GM23338 (cell line): ENCODE measurements at regions not wholly inside any gene's neighbourhood (a gene's known extent, or its start where the extent isn't known, plus 50 kb on each side); places are given as distances from the start of the nearest gene placed in this dataset.

Experiments used
- ATAC-seq: fragments of 200-7000 bp; cut with Tn5 transposase; 3 replicates; pipeline ENCODE4 v1.9.1; 2020
- DNase-seq: peaks from one replicate; pipeline ENCODE4 v3.0.0-alpha.2; 2015; ENCODE audit warnings: low spot score
- H2AFZ ChIP-seq: fragments of 200-600 bp; sonication (generic); 2 replicates; pipeline ENCODE4 v1.8.0; 2016; ENCODE audit warnings: antibody characterized with exemption, mild to moderate bottlenecking, moderate library complexity
- H3F3A ChIP-seq: fragments of 200-600 bp; sonication (generic); replicated peaks from 2 replicates; pipeline ENCODE4 v1.8.0; 2017; ENCODE audit warnings: antibody characterized with exemption, mixed run types, low read depth
- H3K27ac ChIP-seq: fragments of 200-600 bp; sonication (generic); 2 replicates; pipeline ENCODE4 v1.6.1; 2016; ENCODE audit warnings: low read depth
- H3K27me3 ChIP-seq: fragments of 200-600 bp; sonication (generic); 2 replicates; pipeline ENCODE4 v1.8.0; 2016; ENCODE audit warnings: mild to moderate bottlenecking, mixed run types, moderate library complexity; ENCODE audit not compliant: insufficient read depth
- H3K36me3 ChIP-seq: fragments of 200-600 bp; sonication (generic); 2 replicates; pipeline ENCODE4 v1.8.0; 2016; ENCODE audit warnings: mild to moderate bottlenecking; ENCODE audit not compliant: insufficient read depth
- H3K4me1 ChIP-seq: fragments of 200-600 bp; sonication (generic); 2 replicates; pipeline ENCODE4 v1.8.0; 2016; ENCODE audit warnings: mild to moderate bottlenecking, moderate library complexity; ENCODE audit not compliant: insufficient read depth
- H3K4me2 ChIP-seq: fragments of 200-600 bp; sonication (generic); 2 replicates; pipeline ENCODE4 v1.7.1; 2017; ENCODE audit warnings: mixed run types
- H3K4me3 ChIP-seq: fragments of 200-600 bp; sonication (generic); 2 replicates; pipeline ENCODE4 v1.6.1; 2016; ENCODE audit warnings: mixed run types
- H3K79me2 ChIP-seq: fragments of 200-600 bp; sonication (generic); replicated peaks from 2 replicates; pipeline ENCODE4 v1.8.0; 2017; ENCODE audit warnings: mild to moderate bottlenecking; ENCODE audit not compliant: insufficient read depth
- H3K9me2 ChIP-seq: fragments of 200-600 bp; sonication (generic); 2 replicates; pipeline ENCODE4 v1.8.0; 2017; ENCODE audit not compliant: insufficient read depth
- H4K20me1 ChIP-seq: fragments of 200-600 bp; sonication (generic); replicated peaks from 2 replicates; pipeline ENCODE4 v1.8.0; 2017; ENCODE audit warnings: mild to moderate bottlenecking; ENCODE audit not compliant: insufficient read depth
- H3K27ac Mint-ChIP-seq: 2 replicates; pipeline ENCODE4 v1.8.0; 2020; ENCODE audit warnings: inconsistent platforms, mild to moderate bottlenecking, moderate library complexity, mixed read lengths
- H3K27me3 Mint-ChIP-seq: 3 replicates; pipeline ENCODE4 v1.8.0; 2022; ENCODE audit warnings: low read depth, mild to moderate bottlenecking, moderate library complexity, mixed read lengths, inconsistent platforms; ENCODE audit not compliant: insufficient read depth, poor library complexity
- H3K36me3 Mint-ChIP-seq: 3 replicates; pipeline ENCODE4 v1.8.0; 2021; ENCODE audit warnings: low read depth, mild to moderate bottlenecking, inconsistent platforms, moderate library complexity, mixed read lengths
- H3K4me1 Mint-ChIP-seq: 3 replicates; pipeline ENCODE4 v1.8.0; 2020; ENCODE audit warnings: mild to moderate bottlenecking, inconsistent platforms, mixed read lengths
- H3K4me3 Mint-ChIP-seq: 3 replicates; pipeline ENCODE4 v1.8.0; 2021; ENCODE audit warnings: moderate library complexity, mild to moderate bottlenecking, inconsistent platforms, mixed read lengths
- H3K9me3 Mint-ChIP-seq: 3 replicates; pipeline ENCODE4 v1.8.0; 2020; ENCODE audit warnings: moderate library complexity, mild to moderate bottlenecking, inconsistent platforms, mixed read lengths
- CREB1 ChIP-seq: fragments of 250-450 bp; sonication (Bioruptor Pico); IDR thresholded peaks from 2 replicates; pipeline ENCODE4 v1.5.0; 2020; ENCODE audit warnings: low read depth, mild to moderate bottlenecking, moderate library complexity
- TF ChIP-seq, protein P1 (sequence below): fragments of 250-450 bp; sonication (Bioruptor Pico); IDR thresholded peaks from 2 replicates; pipeline ENCODE4 v1.5.0; 2020; ENCODE audit warnings: mild to moderate bottlenecking, moderate library complexity
- TF ChIP-seq, protein P2 (sequence below): IDR thresholded peaks from one replicate; pipeline ENCODE4 v1.6.1; 2018; ENCODE audit warnings: antibody characterized with exemption; ENCODE audit not compliant: unreplicated experiment

DNA sequence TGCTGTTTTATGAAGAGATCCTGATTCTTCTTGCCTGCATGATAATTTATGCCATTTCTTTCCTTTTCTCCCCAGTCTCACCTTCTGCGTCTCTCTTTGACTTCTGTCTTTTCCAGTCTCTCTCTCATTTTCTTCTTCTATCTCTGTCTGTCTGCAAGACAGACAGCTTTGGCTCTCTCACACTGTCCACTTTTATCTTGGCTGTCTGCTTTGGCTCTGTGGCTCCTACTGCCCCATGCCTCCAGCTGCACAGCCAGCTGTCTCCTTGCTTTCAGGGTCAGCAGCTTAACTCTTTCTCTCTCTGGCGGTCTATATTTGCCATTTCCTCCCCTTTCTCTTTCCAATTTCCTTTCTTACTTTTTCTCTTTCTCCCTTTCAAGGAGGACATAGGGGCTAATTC, 971.1 kb upstream of the COX7C start (continued):
- TF ChIP-seq, protein P1, sequence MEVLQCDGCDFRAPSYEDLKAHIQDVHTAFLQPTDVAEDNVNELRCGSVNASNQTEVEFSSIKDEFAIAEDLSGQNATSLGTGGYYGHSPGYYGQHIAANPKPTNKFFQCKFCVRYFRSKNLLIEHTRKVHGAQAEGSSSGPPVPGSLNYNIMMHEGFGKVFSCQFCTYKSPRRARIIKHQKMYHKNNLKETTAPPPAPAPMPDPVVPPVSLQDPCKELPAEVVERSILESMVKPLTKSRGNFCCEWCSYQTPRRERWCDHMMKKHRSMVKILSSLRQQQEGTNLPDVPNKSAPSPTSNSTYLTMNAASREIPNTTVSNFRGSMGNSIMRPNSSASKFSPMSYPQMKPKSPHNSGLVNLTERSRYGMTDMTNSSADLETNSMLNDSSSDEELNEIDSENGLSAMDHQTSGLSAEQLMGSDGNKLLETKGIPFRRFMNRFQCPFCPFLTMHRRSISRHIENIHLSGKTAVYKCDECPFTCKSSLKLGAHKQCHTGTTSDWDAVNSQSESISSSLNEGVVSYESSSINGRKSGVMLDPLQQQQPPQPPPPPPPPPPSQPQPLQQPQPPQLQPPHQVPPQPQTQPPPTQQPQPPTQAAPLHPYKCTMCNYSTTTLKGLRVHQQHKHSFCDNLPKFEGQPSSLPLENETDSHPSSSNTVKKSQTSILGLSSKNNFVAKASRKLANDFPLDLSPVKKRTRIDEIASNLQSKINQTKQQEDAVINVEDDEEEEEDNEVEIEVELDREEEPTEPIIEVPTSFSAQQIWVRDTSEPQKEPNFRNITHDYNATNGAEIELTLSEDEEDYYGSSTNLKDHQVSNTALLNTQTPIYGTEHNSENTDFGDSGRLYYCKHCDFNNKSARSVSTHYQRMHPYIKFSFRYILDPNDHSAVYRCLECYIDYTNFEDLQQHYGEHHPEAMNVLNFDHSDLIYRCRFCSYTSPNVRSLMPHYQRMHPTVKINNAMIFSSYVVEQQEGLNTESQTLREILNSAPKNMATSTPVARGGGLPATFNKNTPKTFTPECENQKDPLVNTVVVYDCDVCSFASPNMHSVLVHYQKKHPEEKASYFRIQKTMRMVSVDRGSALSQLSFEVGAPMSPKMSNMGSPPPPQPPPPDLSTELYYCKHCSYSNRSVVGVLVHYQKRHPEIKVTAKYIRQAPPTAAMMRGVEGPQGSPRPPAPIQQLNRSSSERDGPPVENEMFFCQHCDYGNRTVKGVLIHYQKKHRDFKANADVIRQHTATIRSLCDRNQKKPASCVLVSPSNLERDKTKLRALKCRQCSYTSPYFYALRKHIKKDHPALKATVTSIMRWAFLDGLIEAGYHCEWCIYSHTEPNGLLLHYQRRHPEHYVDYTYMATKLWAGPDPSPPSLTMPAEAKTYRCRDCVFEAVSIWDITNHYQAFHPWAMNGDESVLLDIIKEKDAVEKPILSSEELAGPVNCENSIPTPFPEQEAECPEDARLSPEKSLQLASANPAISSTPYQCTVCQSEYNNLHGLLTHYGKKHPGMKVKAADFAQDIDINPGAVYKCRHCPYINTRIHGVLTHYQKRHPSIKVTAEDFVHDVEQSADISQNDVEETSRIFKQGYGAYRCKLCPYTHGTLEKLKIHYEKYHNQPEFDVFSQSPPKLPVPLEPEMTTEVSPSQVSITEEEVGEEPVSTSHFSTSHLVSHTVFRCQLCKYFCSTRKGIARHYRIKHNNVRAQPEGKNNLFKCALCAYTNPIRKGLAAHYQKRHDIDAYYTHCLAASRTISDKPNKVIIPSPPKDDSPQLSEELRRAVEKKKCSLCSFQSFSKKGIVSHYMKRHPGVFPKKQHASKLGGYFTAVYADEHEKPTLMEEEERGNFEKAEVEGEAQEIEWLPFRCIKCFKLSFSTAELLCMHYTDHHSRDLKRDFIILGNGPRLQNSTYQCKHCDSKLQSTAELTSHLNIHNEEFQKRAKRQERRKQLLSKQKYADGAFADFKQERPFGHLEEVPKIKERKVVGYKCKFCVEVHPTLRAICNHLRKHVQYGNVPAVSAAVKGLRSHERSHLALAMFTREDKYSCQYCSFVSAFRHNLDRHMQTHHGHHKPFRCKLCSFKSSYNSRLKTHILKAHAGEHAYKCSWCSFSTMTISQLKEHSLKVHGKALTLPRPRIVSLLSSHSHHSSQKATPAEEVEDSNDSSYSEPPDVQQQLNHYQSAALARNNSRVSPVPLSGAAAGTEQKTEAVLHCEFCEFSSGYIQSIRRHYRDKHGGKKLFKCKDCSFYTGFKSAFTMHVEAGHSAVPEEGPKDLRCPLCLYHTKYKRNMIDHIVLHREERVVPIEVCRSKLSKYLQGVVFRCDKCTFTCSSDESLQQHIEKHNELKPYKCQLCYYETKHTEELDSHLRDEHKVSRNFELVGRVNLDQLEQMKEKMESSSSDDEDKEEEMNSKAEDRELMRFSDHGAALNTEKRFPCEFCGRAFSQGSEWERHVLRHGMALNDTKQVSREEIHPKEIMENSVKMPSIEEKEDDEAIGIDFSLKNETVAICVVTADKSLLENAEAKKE (CRISPR knock-in tag): no peak

DNA sequence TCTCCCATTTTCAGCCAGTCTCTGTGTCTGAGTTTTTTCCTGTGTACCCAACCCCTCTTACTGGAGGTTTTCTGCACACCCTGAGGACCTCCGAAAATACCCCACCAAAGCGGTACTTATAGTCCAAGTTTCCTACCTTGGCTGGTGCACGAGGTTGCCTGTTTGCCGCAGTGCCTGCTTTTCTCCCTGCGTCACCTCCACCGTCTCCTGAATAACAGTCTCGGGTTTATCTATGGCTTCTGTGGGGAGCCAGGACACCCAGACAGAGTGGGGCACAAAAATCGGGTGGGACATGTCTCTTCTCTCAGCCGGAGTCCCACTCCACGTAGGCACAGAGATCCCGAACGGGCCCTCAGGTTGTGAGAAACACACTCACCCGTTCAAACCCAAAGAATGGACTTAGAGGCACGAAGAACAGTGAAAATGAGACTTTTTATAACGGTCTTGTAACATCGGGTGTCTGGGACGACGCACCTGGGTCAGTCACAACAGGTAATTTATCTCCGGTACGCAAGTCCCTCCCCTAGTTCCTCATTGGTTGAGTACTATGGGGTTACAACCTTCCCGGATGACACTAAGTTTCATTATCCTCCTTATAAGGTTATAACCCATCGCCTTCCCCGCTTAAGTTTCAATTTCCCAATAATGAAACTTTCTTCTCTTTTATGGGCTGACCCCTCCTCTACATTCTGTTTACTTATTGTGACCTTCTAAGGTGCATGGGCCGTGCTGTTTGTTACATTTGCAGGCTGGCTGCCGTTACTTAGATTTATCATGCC, 970.2 kb upstream of the COX7C start:
- Histone ChIP-seq H3K4me2 (peak overlapping the region; percentile 43; the same call in 1 of the 2 replicates), H3F3A (no peaks in the 10 kb centered on the region), H4K20me1 (no peaks in the 10 kb centered on the region), H3K4me3 (no peak overlapping the region), H3K9me2 (peaks cover 7% of the 10 kb centered on the region; the same call in 1 of the 2 replicates), H3K27ac (no peak overlapping the region), H3K4me1 (peaks cover 6% of the 10 kb centered on the region; the same call in 1 of the 2 replicates), H3K79me2 (no peaks in the 10 kb centered on the region), H3K27me3 (no peaks in the 10 kb centered on the region), H2AFZ (peak overlapping the region; percentile 94), H3K36me3 (no peaks in the 10 kb centered on the region)
- peak; percentile 95 for ATAC-seq
- Mint-ChIP-seq H3K27ac (peak overlapping the region; percentile 97), H3K27me3 (no peaks in the 10 kb centered on the region), H3K4me1 (peaks cover 6% of the 10 kb centered on the region; the same call in 2 of the 3 replicates), H3K4me3 (peak overlapping the region; percentile 89), H3K36me3 (no peaks in the 10 kb centered on the region), H3K9me3 (no peaks in the 10 kb centered on the region)
- DNase-seq: no peak
- TF ChIP-seq CREB1: peak; percentile 4; the same call in 1 of the 2 replicates
- TF ChIP-seq, protein P2, sequence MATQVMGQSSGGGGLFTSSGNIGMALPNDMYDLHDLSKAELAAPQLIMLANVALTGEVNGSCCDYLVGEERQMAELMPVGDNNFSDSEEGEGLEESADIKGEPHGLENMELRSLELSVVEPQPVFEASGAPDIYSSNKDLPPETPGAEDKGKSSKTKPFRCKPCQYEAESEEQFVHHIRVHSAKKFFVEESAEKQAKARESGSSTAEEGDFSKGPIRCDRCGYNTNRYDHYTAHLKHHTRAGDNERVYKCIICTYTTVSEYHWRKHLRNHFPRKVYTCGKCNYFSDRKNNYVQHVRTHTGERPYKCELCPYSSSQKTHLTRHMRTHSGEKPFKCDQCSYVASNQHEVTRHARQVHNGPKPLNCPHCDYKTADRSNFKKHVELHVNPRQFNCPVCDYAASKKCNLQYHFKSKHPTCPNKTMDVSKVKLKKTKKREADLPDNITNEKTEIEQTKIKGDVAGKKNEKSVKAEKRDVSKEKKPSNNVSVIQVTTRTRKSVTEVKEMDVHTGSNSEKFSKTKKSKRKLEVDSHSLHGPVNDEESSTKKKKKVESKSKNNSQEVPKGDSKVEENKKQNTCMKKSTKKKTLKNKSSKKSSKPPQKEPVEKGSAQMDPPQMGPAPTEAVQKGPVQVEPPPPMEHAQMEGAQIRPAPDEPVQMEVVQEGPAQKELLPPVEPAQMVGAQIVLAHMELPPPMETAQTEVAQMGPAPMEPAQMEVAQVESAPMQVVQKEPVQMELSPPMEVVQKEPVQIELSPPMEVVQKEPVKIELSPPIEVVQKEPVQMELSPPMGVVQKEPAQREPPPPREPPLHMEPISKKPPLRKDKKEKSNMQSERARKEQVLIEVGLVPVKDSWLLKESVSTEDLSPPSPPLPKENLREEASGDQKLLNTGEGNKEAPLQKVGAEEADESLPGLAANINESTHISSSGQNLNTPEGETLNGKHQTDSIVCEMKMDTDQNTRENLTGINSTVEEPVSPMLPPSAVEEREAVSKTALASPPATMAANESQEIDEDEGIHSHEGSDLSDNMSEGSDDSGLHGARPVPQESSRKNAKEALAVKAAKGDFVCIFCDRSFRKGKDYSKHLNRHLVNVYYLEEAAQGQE: no peak
